Prostate gland (tissue), 2 donors: ENCODE measurements at regions not wholly inside any gene's neighbourhood (a gene's known extent, or its start where the extent isn't known, plus 50 kb on each side); places are given as distances from the start of the nearest gene placed in this dataset.

Experiments
- POLR2A ChIP-seq: fragments of 450-650 bp; IDR thresholded peaks from one replicate; pipeline ENCODE4 v1.6.1; 2016; ENCODE audit warnings: antibody characterized with exemption, mild to moderate bottlenecking
- TF ChIP-seq, protein P1 (sequence below), 4 experiments: fragments of 200-600 bp in 2 of 4; fragments of 450-650 bp in 2 of 4; sonication (generic) in 2 of 4; IDR thresholded peaks; 1 replicate in 3 of 4; 2 replicates in 1 of 4; pipeline ENCODE4 v1.5.1; 2016 to 2019; ENCODE audit warnings: antibody characterized with exemption in 4 of 4, mild to moderate bottlenecking in 2 of 4, moderate library complexity in 2 of 4

DNA sequence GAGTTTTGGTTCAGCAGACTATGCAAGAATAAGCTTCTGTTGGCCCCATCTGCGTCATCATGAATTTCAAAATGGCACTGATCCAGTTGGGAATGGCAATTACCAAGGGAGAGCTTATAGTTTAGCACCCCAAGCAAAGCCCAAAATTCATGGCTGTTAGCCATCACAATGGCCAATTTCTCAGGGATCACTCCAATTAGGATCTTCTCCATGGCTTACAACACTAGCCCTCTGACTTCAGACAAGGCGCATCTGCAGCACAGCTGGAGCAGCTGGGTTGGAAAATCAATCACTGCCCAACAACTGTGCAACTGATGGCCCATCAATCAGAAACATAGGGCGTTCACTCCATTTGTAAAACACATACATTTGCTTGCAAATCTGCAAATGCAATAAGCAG is 273.6 kb downstream of the SRBD1 start:
- TF ChIP-seq, protein P1, sequence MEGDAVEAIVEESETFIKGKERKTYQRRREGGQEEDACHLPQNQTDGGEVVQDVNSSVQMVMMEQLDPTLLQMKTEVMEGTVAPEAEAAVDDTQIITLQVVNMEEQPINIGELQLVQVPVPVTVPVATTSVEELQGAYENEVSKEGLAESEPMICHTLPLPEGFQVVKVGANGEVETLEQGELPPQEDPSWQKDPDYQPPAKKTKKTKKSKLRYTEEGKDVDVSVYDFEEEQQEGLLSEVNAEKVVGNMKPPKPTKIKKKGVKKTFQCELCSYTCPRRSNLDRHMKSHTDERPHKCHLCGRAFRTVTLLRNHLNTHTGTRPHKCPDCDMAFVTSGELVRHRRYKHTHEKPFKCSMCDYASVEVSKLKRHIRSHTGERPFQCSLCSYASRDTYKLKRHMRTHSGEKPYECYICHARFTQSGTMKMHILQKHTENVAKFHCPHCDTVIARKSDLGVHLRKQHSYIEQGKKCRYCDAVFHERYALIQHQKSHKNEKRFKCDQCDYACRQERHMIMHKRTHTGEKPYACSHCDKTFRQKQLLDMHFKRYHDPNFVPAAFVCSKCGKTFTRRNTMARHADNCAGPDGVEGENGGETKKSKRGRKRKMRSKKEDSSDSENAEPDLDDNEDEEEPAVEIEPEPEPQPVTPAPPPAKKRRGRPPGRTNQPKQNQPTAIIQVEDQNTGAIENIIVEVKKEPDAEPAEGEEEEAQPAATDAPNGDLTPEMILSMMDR (IDR thresholded peaks at IDR 0.05): no peak
- no peak for TF ChIP-seq POLR2A
